ENCODE measurements at regions not wholly inside any gene's neighbourhood (a gene's known extent, or its start where the extent isn't known, plus 50 kb on each side); places are given as distances from the start of the nearest gene placed in this dataset.

DNA sequence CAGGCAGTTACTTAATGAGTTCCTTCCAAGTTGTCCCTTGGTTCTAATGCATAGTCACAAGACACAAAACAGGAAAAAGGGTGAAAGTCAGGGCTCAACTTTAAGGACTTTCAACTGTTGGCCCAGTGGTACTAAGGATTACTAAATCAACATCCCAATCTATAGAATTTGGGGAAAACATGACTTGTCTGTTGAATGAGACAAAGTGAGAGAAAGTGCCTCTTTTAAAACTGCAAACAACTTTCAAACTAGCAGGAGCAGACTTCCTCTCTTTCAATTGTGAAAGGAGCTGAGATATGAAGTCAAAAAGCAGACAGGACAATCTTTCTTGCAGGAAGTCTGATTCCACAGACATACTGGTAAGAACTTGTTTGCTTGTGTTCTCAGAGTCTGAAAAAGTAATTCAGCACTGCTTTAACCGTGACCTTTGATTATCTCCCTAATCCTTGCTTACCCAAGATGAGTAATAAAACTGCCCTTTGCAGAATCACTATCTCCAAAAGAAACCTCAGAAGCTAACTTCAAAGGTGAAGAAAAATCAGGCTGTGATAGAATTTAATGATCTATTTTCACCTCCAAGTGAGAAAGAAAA lies 960.7 kb upstream of the RAG2 start:
- no peak overlapping the region for H3K4me3 Mint-ChIP-seq (ENCODE audit: low read depth, unreplicated experiment)
- no peaks in the 10 kb centered on the region for H3K27me3 Mint-ChIP-seq (ENCODE audit: unreplicated experiment)
- no peak overlapping the region for H3K27ac Mint-ChIP-seq (ENCODE audit: unreplicated experiment)
- intact Hi-C loops (cut with micrococcal nuclease; ENCODE audit: unreplicated experiment): no loop called here
- no peak for DNase-seq
- H3K9me3 Mint-ChIP-seq (ENCODE audit: low read depth, unreplicated experiment): no peaks in the 10 kb centered on the region
- no peaks in the 10 kb centered on the region for H3K36me3 Mint-ChIP-seq (ENCODE audit: insufficient read depth, unreplicated experiment)
- CTCF ChIA-PET: no interaction called here
- H3K4me1 Mint-ChIP-seq (ENCODE audit: low read depth, unreplicated experiment): no peaks in the 10 kb centered on the region
- no TSS peak for BruUV-seq (replicated peaks)
- TF ChIP-seq, protein P1, sequence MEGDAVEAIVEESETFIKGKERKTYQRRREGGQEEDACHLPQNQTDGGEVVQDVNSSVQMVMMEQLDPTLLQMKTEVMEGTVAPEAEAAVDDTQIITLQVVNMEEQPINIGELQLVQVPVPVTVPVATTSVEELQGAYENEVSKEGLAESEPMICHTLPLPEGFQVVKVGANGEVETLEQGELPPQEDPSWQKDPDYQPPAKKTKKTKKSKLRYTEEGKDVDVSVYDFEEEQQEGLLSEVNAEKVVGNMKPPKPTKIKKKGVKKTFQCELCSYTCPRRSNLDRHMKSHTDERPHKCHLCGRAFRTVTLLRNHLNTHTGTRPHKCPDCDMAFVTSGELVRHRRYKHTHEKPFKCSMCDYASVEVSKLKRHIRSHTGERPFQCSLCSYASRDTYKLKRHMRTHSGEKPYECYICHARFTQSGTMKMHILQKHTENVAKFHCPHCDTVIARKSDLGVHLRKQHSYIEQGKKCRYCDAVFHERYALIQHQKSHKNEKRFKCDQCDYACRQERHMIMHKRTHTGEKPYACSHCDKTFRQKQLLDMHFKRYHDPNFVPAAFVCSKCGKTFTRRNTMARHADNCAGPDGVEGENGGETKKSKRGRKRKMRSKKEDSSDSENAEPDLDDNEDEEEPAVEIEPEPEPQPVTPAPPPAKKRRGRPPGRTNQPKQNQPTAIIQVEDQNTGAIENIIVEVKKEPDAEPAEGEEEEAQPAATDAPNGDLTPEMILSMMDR (IDR thresholded peaks at IDR 0.05; ENCODE audit: unreplicated experiment): no peak

DNA sequence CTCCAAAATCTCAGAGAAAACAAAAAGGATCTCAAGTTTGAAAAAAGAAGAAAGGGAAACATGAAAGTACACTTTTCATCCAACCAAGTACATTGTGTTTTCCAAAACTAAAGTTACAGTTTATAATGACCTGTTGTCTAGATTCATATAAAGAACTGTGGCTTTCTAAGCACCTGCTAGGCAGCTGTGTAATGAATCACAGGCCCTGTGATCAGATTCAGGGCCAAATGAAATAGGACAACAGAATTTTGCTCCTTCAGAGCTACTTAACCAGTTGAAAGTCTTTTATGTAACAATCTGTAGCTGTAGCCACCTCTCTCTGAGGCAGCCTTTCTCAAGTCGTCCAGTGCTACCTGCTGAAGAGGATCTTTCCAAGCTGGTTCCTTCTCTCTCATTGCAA lies 960.0 kb upstream of the RAG2 start:
- Mint-ChIP-seq H3K4me1 (ENCODE audit: low read depth, unreplicated experiment) (no peaks in the 10 kb centered on the region), H3K9me3 (ENCODE audit: low read depth, unreplicated experiment) (no peaks in the 10 kb centered on the region), H3K27ac (ENCODE audit: unreplicated experiment) (no peak overlapping the region), H3K4me3 (ENCODE audit: low read depth, unreplicated experiment) (no peak overlapping the region), H3K27me3 (ENCODE audit: unreplicated experiment) (no peaks in the 10 kb centered on the region), H3K36me3 (ENCODE audit: insufficient read depth, unreplicated experiment) (no peaks in the 10 kb centered on the region)
- no peak for DNase-seq
- CTCF ChIA-PET: no interaction called here
- TF ChIP-seq, protein P1 (IDR thresholded peaks at IDR 0.05; ENCODE audit: unreplicated experiment): no peak
- intact Hi-C loops (cut with micrococcal nuclease; ENCODE audit: unreplicated experiment): no loop called here
- BruUV-seq (replicated peaks): no TSS peak

DNA sequence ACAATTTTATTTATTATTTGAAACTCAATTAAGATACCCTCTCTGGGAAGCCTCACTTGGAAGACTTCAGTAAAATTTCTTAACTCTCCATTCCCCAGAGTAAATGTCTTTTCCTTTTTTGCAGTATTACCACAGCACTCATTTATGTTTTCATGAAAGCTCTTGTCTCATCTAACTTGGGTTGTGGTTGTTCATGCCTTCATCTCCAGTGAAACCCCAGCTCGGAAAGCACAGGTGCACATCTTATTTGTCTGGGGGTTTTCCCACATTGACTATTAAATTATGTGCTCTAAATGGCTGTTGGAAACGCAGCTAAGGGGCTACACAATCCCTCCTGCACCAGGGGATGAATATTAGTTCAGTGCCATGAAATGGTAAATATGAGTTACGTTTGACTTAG lies 954.2 kb upstream of the RAG2 start:
- no peaks in the 10 kb centered on the region for H3K36me3 Mint-ChIP-seq (ENCODE audit: insufficient read depth, unreplicated experiment)
- no peaks in the 10 kb centered on the region for H3K27me3 Mint-ChIP-seq (ENCODE audit: unreplicated experiment)
- H3K27ac Mint-ChIP-seq (ENCODE audit: unreplicated experiment): no peak overlapping the region
- no peak for DNase-seq
- TF ChIP-seq, protein P1 (IDR thresholded peaks at IDR 0.05; ENCODE audit: unreplicated experiment): no peak
- no peak overlapping the region for H3K4me3 Mint-ChIP-seq (ENCODE audit: low read depth, unreplicated experiment)
- no TSS peak for BruUV-seq (replicated peaks)
- H3K9me3 Mint-ChIP-seq (ENCODE audit: low read depth, unreplicated experiment): no peaks in the 10 kb centered on the region
- CTCF ChIA-PET: no interaction called here
- no peaks in the 10 kb centered on the region for H3K4me1 Mint-ChIP-seq (ENCODE audit: low read depth, unreplicated experiment)
- intact Hi-C loops (cut with micrococcal nuclease; ENCODE audit: unreplicated experiment): no loop called here

DNA sequence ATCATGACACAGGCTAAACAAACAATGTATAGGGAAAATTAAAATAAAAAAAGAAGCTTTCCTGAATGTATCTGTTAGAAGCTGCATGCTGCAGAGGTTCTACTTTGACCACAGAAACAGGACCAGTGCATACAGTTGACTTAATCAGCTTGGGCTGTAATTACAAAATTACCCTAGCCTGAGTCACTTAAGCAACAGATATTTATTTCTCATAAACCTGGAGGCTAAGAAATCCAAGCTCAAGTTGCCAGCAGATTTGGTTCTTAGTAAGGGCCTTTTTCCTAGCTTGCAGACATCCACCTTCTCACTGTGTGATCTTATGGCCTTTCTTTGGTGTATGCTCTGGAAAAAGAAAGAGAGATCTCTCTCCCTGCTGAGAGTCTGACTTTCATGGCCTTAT lies 946.5 kb upstream of the RAG2 start:
- Mint-ChIP-seq H3K4me1 (ENCODE audit: low read depth, unreplicated experiment) (no peaks in the 10 kb centered on the region), H3K4me3 (ENCODE audit: low read depth, unreplicated experiment) (no peak overlapping the region), H3K27ac (ENCODE audit: unreplicated experiment) (no peak overlapping the region), H3K36me3 (ENCODE audit: insufficient read depth, unreplicated experiment) (no peaks in the 10 kb centered on the region), H3K27me3 (ENCODE audit: unreplicated experiment) (no peaks in the 10 kb centered on the region), H3K9me3 (ENCODE audit: low read depth, unreplicated experiment) (no peaks in the 10 kb centered on the region)
- DNase-seq: no peak
- TF ChIP-seq, protein P1 (IDR thresholded peaks at IDR 0.05; ENCODE audit: unreplicated experiment): no peak
- CTCF ChIA-PET: no interaction called here
- BruUV-seq (replicated peaks): no TSS peak
- intact Hi-C loops (cut with micrococcal nuclease; ENCODE audit: unreplicated experiment): no loop called here

All from Calu3 (cell line).